ENCODE measurements at regions not wholly inside any gene's neighbourhood (a gene's known extent, or its start where the extent isn't known, plus 50 kb on each side); places are given as distances from the start of the nearest gene placed in this dataset.
"Not testable (repeated sequence)": the region's sequence is repeated elsewhere in the genome, so short reads cannot be mapped to it uniquely, and the experiment has no call there.

- not testable (repeated sequence) for TF ChIP-seq CTCF, POLR2A (IDR thresholded peaks at IDR 0.05)
Observed at GRCh38 chr3:128543570-128544174, 50.7 kb upstream of the GATA2 start.

All from body of pancreas (tissue), 4 donors.